ENCODE measurements at regions not wholly inside any gene's neighbourhood (a gene's known extent, or its start where the extent isn't known, plus 50 kb on each side); places are given as distances from the start of the nearest gene placed in this dataset.
"Not testable (repeated sequence)": the region's sequence is repeated elsewhere in the genome, so short reads cannot be mapped to it uniquely, and the experiment has no call there.

DNA sequence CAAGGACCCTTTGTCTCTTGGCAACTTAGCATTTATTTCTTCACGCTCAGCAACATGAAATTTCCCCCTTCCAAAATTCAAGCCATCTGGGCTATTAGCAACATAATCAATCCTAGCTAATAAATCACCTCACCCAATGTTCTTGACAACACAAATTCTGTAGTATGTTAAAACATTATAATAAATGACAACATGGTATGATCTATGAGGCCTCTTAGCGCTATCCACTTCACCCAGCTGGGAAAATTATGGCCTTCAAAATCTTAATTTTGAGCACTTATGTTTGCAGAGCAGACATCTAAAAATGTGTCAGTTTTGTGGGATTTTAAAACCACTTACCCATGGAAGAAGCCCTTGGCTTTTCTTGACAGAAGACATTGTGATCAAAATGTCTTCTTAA lies 181.9 kb downstream of the HDGFL1 start:
- DNase-seq, result no peak

DNA sequence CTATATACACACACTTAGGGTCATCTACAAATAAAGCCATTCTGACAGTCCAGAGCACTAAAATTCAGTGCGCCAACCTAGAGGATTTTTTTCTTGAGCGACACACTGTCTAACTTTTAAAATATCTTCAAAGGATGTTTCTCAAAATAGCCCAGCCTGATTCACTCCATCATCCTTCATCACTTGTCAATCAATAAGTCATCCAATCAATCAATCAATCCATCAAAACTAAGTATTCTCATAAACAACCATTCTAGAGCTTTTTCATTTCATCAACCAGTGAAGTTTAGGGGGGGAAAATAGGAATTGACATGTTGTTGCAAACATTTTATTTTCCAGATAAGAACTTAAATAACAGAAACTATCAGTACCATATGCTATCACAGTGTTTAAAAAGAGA lies 183.2 kb downstream of the HDGFL1 start:
- DNase-seq, result no peak

DNA sequence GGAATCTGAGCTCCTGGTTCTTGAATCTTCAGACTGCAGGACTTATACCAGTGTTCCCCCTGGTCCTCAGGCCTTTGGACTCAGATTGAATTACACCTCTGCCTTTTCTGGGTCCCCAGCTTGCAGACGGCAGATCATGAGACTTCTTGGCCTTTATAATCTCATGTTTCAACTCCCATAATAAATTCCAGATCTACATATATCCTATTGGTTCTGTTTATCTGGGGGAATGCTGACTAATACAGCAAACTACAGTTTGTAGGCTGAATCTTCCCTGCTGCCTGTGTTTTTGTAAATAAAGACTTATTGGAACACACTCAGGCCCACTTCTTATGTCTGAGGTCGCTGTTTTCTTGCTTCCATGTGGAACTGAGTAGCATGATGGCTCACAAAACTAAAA lies 184.7 kb downstream of the HDGFL1 start:
- no peak for DNase-seq

DNA sequence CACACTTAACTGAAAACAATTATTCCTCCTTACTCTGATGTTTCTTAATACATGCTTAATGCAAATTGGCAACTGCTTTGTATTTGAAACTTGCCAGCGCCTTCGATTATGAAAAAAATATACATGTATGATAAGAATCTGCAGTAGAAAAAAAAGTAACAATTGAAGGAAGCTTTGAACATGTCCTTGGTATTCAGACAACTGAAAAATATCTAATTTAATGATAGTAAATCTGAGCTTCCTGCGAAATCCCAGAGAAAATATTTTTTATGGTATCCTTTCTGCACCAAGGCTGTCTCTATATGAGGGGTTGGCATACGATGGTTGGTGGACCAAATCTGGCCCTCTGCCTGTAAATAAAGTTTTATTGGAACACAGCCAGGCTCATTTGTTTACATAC lies 186.2 kb downstream of the HDGFL1 start:
- DNase-seq, result no peak

DNA sequence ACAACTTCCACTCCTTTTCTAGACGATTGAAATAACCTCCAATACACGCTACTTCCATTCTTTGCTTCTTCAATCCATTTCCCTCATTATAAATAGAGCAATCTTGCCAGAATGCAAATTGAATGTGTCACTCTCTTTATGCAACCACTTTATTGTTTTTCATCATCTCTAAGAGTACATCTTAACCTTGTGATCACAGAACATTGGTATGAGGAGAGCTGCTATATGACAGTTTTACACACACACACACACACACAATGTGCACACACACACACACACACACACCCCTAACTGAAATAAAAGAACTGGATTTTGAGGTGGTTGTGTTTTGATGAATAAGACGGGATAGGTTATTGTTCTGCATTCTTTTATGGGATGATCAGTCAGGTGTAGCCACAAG lies 187.0 kb downstream of the HDGFL1 start:
- no peak for DNase-seq

DNA sequence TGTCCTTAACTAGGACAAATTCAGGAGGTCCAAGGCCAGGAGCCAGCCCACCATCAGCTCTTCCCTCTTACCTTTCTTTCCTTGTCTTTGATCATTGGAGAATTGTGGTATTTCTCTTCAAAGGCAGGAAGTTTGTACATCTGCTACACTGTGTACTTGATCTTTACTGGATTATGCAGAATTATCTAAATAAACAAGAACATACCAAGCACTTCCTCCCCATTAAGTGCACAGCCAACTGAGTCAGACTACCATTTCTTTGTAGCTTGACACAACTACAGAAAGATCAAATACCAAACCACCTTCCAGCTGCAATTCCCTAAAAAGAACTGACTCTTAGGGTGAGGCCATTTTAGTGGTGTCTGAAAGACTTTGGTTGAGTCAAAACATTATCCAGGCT lies 195.1 kb downstream of the HDGFL1 start:
- no peak for DNase-seq

DNA sequence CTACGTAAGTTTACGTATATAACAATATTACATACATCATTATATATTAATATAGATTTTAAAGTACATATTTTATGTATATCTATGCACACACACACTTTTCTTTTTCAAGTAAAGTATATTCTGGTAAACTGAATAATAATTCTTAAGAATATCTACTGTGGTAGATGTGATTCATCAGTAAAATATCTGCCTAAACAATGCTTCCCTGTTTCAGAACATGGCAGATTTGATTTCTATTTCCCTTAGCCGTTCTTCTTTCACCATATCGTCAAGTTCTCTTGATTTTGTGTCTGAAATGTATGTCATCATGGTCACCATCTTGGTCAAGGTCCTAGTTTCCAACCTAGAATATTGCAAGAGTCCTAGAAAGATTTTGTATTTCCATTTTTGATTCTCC lies 195.6 kb downstream of the HDGFL1 start:
- no peak for DNase-seq

DNA sequence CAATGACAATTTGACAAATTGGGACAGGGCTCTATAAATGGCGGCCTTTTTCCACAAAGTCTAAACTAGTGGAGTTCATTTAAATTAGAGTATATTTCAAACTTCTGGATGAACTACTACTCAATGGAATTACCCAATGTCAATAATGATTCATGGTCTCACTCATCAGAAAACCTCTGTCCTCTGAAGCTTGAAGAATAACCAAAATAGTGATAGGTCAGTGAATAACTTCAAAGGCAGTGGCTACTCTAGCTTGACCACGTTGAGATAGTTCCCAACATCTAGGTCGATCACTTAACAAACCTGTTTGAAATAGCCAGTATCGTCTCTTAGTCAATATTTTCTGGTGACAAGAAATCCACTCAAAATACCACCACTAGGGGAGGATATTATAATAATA lies 197.6 kb downstream of the HDGFL1 start:
- no peak for DNase-seq

DNA sequence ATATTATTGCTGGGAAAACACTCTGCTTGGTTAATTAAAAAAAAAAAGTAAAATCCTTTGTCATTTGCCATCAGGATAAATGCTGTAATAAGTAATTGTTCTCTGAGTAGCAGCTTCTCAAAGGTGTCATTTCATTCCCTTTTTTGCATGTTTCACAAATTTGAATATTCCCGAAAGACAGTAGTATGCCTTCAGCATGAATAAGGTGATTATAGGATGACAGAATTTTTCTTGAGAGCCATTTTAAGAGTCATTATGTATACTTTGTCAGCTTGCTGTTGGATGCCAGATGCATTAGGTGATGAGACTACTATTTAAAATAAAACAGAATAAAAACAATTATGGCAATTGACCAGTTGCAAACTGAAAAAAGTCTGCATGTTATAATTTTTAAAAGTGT lies 200.7 kb downstream of the HDGFL1 start:
- no peak for DNase-seq

DNA sequence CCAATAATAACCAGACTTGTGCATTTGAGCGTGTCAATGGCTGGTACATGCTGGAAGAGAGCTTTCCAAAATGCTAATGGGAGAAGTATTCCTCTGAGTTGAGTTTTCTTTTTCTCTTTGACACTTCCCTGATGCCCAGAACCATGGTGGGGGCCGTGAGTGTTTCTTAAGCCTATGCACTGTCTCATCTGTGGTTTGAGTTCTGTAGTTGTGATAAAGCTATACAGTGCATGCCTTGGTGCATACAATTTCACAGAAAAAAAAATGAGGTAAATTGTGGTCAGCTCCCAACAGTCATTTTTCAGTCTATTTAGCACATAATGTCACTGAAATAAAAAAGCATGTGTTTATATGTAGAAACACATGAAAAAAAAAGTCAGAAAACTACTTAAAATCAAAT lies 204.8 kb downstream of the HDGFL1 start:
- DNase-seq, result no peak

DNA sequence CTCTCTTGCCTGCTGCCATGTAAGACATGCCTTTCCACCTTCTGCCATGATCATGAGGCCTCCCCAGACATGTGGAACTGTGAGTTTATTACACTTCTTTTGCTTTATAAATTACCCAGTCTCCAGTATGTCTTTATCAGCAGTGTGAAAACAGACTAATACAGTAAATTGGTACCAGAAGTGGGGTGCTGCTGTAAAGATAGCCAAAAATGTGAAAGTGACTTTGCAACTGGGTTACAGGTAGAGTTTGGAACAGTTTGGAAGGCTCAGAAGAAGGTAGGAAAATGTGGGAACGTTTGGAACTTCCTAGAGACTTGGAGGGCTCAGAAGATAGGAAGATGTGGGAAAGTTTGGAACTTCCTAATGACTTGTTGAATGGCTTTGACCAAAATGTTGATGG lies 209.1 kb downstream of the HDGFL1 start:
- DNase-seq, result not testable (repeated sequence)

DNA sequence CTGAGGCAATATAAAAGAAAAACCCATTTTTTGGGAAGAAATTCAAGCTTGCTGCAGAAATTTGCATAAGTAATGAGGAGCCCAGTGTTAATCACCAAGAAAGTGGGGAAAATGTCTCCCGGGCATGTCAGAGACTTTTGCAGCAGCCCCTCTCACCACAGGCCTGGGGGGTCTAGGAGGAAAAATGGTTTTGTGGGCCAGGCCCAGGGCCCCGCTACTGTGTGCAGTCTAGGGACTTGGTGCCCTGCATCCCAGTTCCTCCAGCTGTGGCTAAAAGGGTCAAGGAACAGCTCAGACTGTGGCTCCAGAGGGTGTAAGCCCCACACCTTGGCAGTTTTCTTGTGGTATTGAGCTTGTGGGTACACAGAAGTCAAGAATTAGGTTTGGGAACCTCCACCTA lies 209.7 kb downstream of the HDGFL1 start:
- DNase-seq, result no peak

DNA sequence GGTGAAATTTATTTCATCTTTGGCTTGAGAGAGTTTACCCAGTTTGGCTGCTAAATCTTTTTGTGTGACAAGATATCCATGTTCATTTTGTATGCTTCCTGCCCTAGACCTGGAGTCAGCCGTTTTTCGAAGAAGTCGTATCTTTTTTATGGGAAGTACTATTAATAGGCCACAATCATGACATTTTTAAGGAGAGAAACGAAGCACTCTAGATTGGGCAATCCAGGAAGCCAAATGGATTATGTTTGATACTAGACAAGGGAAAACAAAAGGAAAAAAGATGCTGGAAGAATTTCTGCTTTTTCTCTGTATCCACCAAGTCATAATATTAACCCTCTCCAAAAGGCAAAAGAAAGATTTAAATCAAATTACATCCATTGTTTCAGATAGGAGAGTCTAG lies 214.6 kb downstream of the HDGFL1 start:
- no peak for DNase-seq

DNA sequence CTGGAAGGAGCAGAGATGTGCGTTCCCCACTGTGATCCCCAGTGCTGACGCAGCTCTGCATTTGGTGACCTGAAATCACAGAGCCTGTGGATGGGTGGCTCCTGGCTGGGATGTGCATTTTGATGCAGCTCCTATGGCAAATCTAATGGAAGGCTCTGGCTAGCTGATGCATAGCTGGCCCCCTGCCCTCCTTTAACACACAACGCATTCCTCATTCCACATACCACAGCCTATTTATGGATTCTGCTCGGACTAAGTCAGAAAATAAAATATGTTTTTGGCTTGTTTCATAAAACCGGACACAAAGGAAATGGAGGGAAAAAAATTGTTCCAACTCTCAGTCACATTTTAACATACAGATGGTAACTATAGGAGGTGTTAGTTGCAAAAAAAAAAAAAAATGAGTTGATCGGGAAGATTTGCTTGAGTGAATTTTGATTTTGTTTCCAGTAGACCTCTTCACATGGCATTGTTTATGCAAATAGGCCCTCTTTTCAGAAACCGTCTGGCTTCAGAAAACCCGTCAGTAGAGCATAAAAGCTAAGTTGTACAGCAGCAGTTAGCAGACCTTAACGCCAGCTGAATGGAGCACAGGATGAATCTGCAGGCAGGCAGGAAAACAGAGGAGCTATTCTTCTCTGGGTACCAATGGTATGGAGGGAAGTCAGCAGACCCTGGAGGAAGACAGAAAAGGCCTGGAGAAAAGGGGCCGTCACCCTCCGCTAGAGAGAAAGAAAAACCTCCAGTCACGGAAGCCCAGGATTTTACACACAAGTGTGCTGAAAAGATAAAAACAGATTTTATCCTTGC lies 215.4 kb downstream of the HDGFL1 start:
- DNase-seq, result no peak

DNA sequence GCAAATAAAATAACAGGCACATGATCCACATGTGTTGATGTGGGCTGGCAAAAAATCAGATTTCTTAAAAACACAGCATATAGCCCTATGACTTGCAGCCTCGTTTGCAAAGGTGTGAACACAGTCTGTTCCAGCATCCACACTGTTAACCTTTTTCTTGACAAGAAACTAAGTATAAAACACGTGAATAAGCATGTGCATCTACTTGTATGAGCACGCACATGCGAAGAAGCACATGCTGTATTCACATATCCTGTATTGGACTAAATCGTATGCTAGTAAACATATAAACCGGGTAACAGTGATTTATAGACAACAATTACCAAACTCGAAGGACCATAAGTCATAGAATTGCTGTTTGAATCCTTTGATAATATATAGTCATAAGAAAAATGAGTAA lies 218.7 kb downstream of the HDGFL1 start:
- DNase-seq, result no peak

DNA sequence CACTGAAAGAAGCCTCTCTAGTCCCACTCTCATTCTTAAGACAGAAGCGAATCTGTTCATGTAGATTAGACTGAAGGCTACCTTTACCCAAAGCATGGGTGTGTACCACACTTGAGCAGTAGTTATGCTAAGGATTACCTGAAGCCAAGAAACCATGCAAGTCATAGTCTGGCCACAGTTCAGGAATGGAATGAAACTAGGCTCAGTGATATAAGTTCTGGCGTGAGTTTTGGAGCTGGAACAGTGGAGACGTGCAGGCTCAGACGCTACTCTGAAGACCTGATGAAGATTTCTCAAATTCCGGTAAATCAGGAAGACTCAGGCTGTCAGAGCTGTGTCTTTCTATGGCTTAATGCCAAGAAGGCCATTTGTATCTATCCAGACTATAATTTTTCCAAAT lies 219.9 kb downstream of the HDGFL1 start:
- no peak for DNase-seq

DNA sequence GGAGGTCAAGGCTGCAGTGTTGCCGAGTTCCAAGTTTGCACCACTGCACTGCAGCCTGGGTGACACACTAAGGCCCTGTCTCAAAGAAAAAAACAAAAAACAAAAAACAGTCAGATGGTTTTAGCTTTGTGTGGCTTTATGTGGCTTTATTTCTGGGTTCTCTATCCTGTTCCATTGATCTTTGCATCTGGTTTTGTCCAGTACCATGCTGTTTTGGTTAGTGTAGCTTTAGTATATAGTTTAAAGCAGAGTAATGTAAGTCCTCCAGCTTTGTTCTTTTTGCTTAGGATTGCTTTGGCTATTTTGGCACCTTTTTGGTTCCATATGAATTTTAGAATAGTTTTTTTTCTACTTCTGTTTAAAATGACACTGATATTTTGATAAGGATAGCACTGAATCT lies 225.5 kb downstream of the HDGFL1 start:
- DNase-seq, result no peak

DNA sequence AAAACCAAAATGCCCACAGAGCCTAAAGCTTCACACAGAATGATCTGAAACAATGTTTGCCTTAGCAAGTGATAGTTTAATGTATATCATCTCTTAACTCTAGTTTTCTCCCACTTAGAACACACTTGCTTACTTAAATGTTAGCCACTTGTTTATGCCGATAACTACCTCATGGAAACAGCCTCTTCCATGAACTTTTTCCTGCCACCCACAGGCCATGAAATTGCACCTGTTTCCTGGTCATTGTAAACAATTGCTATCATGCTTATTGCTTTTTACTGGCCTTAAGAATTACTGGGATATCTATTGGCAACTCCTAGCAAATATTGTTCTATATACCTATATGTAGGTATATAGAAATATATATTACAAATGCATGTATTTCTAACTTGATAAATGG lies 231.1 kb downstream of the HDGFL1 start:
- no peak for DNase-seq

DNA sequence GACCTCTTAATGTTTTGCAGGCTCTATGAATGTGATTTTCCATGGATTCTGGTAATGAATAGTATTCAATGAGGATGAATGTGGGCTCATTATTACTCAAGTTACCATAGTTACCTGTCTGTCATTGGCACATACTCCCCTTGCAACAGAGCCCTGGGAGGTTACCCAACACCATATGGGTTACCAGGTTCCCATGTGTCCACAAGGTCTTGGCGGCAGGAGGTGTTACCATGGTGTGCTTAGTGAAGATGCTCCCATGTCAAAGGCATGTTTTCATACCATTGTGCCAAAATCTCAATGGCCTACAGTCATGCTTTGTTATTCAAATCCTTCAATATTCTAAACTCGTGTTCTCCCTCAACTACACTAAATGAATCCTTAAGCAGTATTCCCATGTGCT lies 232.5 kb downstream of the HDGFL1 start:
- no peak for DNase-seq

DNA sequence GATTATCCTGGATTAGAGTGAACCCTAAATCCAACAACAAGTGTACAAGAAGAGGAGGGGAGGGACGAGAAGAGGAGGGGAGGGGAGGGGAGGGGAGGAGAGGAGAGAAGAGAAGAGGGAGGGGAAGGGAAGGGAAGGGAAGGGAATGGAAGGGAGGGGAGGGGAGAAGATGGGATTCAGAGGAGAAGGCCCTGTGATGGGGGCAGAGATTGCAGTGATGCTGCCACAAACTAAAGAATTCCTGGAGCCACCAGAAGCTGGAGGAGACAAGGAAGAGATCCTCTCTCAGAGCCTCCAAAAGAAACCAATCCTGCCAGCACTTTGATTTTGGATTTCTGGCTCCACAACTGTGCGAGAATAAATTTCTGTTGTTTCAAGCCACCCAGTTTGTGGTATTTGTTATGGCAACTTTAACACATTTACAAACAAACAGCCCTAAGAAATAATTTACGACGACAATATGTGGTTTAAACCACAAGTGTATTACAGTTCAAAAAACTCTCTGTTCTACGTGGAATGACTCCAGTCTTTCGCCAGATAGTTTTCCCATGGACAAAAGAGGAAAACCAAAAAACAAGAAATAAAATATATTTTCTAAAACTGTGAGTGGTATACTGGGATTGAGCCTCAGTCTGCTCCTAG lies 235.4 kb downstream of the HDGFL1 start:
- DNase-seq, result no peak

DNA sequence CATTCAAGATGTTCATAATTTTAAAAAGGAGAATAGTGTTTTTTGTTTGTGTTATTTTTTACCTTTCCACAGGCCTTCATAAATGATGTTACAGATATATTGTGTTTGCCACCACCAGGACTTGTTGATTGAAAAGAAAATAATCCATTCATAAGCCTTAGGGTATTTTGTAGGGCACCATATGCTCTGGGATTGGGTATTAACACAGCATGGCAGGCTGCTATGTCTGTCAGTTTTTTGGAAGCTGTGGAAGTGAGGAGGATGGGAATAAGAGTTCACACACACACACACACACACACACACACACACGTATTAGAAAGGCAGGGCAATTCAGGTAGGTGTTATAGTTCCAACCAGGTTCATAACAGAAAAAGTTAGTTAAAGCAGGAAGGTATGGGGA lies 237.9 kb downstream of the HDGFL1 start:
- DNase-seq, result no peak

DNA sequence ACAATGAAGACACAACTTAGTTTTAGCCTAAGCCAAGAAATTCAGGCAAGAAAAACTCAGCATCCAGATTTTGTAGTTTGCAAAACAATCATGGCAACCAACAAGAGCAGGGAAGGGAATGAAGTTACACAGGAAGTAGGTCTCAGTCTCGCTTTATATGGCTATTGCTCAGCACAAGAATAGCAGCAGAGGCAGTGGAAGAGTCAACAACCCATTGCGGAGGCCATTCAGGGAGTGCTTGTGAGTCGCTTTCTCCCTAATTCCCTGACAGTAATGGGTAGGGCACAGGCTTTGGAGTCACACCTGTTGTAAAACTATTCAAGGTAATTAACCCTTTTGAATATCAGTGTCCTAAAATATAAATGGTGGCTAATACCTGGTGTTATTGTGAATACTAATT lies 238.5 kb downstream of the HDGFL1 start:
- DNase-seq, result no peak

DNA sequence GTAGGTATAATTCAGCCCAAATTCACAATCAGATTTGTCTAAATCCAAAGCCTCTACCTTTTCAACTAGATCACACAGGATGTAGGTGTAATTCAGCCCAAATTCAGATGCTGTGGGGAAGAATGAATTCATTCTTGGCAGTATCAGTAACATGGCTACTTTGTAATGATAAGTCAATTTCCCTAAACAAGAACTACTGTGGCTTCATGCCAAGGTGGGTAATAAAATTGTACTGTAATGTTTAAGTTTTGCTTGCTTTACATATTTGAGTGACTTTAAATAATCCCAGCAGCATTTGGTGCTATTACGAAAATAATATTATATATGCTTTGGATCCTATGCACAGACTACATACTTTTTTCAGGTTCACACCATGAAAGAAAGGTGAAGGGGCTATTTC lies 239.1 kb downstream of the HDGFL1 start:
- DNase-seq, result no peak

DNA sequence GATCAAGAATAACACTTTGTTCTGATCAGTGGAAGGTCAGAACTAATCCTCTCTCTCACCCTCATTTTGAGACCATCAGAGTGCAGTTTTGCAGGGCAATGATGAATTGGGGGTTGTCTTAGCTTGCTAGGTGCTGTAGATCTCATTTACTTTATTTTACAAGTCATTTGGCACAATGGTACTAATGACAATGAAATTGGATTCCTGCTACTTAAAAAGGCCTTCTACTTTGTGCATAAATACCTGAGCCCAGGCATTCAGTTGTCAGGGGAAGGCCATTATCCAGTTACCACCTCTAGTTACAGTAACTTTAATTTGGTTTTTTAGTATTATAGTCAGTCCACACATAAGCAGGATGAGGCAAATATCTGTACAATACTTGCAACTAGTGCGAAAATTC lies 240.0 kb downstream of the HDGFL1 start:
- DNase-seq, result no peak

DNA sequence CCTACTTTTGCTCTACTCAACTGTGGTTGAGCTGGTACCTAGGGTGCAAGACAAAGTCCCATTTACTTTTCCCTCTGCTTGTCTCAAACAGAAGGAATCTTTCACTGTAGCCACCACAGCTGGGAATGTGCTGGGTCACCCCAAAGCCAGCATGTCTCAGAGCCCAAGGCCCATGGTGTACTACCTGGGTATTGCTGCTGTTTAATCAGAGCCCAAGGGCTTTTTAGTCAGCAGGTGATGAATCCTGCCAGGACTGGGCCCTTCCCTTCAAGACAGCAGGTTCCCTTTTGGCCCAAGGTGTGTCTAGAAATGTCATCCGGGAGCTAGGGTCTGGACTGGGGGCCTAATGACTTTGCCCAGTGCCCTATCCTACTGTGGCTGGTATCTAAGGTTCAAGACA lies 249.8 kb downstream of the HDGFL1 start:
- no peak for DNase-seq
